Activated naive CD4-positive, alpha-beta T cell treated with Interleukin-2 at 50 U/mL for 16 hours (primary cell): ENCODE measurements at regions not wholly inside any gene's neighbourhood (a gene's known extent, or its start where the extent isn't known, plus 50 kb on each side); places are given as distances from the start of the nearest gene placed in this dataset.

Experiments used
- DNase-seq: peaks from one replicate; pipeline ENCODE4 v3.0.0-alpha.2; 2020

DNA sequence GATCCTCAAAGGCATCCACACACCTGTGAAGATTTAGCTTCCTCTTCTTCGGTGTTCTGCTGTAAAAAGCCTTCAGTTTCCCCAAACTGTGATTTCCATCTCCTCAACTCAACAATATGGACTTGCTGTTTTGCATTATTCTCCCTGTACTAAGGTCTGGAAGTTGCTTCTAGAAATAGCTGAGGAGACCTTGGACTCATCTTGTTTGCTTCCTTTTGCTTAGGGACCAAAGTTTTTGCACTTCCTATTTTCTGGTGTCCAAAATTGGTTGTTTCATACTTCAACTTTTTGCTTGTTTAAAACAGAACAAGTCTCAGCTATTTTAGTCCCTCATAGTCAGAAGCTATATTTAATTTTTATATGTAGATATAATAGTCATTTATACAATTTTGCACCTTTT, 201.9 kb upstream of the COPS8 start:
- DNase-seq = no peak

DNA sequence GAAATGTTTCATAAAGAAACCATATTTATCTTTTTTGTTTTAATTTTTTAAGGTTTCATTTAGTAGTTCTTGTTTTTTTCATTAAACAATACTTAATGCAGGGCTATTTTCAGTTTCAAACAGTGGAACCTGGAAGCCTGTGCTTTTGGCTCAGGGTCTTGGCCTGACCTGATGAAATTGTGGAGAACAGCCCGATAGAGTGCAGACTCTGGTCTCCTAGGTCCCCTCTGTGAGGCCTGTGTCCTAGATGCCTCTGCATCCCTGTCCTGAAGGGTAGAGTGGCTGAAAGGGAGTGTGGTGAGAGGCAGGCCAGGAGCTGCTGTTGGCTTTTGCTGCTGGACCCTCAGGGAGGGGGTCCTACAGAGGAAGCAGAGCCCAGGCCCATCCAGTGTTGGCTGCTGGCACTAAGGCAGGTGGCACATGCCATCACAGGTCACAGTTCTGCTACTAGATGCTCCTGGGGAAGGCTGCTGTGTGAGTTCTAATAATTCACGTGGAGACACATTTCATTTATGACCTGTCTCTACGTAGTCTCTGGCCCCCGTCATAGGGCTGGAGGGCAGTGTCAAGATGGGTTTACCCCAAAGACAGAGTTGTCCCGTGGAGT, 201.0 kb upstream of the COPS8 start:
- no peak for DNase-seq

DNA sequence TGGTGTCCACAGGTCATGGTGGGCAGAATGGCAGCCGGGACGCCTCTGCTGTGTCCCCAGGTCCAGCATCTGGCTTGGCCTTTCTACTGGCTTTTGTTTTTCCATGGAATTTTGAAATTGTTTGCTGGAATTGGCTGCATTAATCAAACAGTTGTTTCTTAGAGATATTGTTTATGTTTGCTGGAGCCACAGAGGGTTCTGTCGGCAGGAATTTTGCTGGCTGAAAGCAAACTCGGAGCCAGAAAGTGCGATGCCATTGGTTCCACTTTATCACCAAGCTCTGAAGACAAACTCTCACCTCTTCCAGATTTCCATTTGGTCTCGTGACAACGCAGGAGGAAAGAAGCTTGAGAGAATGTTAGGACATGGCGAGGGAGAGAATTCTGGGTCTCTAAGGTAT, 199.2 kb upstream of the COPS8 start:
- no peak for DNase-seq

DNA sequence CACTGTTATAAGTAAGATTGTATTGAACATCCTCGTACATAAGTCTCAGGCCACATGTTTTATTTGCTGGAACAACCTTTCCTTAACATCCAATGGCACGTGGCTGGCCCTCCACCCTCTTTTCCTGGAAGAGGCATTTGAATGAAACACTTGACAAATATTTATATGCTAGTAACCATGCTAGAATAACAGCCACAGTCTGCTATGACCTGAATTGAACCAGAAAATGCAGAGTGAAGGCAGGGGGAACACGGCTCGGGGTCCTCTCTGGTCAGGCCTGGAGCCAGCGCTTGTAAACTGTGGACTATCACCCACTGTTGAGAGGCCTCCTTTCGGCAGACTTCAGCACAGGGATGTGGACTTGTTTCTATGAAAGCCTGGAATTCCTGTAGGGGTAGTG, 198.2 kb upstream of the COPS8 start:
- DNase-seq = no peak

- no peak for DNase-seq
These were observed 197.5 kb upstream of the COPS8 start for GRCh38 chr2:236887953-236888793.

DNA sequence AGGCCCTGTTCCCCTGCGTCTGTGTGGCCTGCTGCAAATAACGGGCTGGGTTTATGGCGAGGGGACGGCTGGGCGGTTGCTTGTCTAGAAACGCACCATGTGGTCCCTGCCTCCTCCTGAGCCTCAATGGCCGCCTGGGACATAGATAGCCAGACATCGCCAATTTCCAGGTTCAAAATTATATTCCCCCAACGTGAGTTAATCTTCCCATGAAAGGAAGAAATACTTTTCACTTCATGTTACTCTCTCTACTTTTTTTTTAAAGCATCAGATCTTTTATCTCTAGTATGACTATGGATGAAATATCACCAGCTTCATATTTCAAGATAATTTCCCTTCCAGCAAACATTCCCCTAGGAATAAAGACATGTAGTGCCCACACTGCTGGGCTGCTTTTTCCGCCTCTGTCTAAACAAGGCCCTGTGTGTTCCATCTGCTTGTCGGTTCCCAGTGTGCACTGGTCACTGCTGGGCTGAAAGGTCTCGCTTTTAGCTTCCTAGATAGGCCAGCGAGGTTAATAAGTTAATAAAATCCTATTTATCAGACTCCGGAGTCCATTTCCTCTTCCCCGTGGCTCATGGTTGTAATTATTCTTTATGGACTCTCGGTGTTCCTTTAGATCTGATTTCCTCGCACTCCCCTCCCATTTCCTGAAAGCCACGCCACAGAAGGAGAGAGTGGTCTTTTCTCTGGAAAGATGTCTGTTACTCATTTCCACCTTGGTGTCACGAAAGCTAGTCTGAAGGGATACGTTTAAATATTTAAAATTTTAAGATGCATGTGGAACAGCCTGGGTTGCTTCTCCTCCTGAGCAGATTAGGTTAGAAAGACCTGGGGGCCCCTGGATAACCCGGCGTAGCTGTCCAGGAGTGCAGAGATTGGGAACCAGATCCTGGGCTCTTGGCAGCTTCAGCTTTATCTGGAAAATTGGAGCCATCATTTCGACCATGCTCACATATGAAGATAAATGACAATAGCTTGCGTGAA, 196.6 kb upstream of the COPS8 start:
- DNase-seq = no peak

DNA sequence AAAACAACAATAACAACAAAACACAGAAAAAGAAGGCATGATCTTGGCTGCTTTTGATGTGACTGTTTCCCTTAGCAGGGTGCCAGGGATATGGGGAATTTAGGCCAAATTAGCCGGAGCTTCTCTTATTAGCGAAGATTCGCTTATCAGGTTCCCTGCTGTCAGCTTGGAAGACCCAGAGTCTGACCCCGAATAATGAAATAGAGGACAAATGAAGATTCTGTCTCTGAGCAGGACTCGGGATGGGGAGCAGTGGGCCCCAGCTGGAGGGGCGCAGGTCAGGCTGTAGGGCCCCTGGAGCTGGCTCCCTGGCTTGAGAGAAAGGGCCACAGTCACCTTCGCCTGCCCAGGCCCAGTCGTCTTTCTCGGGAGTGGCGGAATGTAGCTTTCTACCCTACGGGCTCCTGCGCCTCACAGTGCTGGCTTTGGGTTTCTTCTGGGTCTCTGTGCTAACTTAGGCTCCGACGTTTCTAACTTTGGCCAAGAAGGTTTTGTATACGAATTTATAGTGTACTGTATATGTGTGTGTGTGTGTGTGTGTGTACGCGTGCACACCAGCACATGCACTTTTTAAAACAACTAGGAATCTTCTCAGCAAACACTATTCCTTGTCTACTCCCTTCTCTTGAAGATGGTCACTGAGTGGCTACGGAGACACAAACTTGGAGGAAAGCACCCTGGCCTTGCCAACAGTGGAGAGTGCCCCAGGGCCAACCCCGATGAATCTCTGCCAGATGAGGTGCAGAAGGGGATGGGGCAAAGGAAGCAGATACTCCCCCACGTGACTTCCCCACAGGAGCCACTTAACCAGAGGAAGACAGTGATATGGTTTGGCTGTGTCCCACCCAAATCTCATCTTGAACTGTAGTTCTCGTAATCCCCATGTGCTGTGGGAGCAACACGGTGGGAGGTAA, 195.6 kb upstream of the COPS8 start:
- no peak for DNase-seq

GRCh38 chr2:236892721-236893120, 193.0 kb upstream of the COPS8 start:
- no peak for DNase-seq

DNA sequence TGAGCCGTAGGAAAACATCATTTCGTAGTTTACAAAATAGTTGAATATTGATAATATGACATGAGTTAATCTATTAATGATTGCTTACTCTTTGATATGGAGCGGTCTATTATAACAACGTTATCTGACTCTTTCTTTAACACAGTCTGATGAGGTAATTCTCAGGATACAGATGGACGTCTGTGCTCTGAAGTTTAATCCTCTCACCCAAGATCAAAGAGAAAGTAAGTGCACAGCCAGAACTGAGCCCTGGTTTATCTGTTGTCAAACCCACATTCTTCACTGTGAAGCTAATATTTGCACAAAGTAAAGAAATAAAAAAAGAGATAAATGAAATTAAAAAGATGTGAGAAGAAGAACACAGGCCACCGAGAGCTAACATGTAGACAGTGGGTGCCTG, 190.9 kb upstream of the COPS8 start:
- DNase-seq = no peak

GRCh38 chr2:236895497-236895896, 190.2 kb upstream of the COPS8 start:
- DNase-seq = no peak

DNA sequence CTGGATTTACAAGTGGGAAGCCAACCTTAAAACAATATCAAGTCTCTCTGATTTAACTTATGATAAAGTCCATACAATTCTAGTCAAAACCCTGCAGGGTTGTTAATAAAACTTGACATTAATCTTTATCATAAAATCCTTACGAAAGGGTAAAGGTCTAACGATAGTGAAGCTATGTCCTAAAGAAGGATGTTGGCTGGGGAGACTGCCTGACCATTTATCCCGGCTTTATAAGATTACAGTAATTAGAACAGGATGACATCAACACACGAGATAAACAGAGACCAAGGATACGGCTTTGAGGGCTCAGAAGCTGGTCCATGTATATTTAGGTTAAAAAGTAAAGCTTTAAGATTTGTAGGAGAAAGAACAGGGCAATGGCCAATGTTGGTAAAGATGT, 189.0 kb upstream of the COPS8 start:
- no peak for DNase-seq

DNA sequence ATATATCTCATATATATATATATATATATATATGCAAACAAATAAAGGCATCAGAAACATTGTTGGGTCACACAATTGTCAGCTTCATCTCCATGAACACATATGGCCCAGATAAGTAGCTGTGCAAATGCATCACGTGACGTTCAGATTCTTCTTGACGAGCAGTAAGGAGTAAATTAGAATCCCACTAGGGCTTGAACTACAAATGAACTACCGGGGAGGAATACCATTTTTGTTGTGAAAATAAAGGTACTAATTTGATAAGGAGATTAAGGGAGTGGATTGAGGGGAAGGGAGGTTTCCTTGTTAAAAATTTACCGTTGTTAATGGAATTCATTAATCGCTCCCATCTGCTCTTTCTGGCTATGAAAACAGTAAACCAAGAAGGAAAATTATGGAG, 186.5 kb upstream of the COPS8 start:
- DNase-seq = no peak

GRCh38 chr2:236899950-236900640, 185.6 kb upstream of the COPS8 start:
- no peak for DNase-seq

DNA sequence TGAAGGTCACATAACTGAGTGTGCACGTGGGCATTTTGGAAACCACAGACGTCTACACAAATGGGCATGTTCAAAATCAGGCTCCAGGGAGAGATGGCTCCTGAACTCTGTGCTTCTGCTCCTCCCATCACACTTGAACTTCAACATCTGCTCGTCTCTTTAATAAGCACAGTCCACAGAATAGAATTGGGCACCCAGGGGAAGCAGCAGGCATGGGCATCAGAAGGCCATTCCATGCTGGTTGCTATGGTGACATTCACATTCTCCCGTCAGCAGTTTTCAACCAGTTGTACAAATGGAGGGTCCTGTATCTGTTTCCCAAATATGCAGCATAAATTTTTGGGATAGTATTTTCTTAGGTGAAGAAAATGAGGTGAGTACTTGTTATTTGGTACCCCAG, 183.7 kb upstream of the COPS8 start:
- no peak for DNase-seq

DNA sequence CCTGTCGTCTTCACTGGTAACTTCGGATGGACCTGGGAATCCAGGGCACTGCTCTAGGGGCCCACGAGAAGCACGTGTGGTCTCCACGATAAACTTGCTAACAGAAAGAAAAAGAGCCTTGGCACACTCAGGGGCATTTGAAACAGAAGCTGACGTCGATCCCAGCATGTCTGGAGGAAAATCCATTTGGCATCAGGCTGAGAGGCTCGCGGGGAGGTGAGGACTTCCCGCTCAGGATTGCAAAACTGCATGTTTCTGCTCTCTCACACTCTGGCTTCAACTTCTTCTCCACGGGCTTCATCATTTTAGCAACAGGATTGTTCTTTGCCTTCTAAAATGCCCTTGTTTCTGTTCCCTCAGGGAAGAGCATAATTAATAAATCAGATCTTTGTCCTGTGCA, 181.7 kb upstream of the COPS8 start:
- no peak for DNase-seq

GRCh38 chr2:236904389-236905263, 181.1 kb upstream of the COPS8 start:
- DNase-seq = no peak

DNA sequence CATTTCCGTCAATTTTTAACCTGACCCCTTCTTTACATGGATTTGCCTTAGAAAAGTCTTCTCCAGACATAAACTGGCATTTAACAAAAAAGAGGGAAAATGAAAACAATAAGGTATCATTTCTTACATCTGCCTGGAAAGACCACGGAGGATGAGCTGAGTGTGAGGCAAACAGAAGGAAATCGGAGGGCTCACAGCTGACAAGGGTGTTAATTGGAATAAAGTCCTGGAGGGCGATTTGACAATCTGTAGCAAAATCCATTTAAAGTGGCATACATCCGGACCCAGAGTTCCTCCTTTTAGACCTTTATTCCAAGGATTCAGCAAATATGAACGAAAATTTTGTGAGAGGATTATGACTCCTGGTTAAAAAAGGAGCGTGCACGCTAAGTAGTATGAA, 179.7 kb upstream of the COPS8 start:
- no peak for DNase-seq

- DNase-seq = no peak
These were observed 177.1 kb upstream of the COPS8 start for GRCh38 chr2:236908439-236909192.

DNA sequence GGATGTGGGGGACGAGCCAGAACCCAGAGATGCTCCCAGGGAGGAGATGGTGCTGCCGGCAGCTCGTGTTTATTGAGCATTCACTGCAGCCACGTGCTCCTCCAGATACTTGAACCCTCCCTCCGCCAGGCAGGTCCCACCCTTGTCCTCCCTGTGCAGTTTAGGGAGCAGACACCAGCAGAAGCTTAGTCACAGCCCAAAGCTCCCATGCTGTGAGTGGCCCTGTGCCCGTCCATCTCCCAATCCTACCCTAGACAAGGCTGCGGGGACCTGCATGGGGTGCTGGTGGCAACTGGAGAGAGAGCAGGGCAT, 176.5 kb upstream of the COPS8 start:
- no peak for DNase-seq

DNA sequence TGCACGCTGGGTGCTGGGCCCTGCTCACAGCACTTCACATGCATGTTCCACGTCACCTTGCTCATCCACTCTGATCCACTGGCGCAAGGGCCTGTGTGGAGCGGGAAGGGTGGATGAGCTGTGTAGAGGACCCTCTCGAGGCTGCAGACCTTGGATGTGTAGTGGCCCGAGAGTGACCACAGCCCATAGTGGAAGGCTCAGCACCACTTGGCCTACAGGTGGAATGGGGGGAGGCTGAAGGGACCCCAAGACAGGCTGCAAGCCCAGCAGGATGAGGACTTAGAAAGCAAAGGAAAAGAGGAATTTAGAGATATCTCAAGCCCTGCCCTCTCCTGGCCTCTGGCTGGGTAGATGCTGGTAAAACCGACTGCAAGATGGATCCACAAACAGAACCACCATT, 175.9 kb upstream of the COPS8 start:
- no peak for DNase-seq
